ENCODE measurements at regions not wholly inside any gene's neighbourhood (a gene's known extent, or its start where the extent isn't known, plus 50 kb on each side); places are given as distances from the start of the nearest gene placed in this dataset.

DNA sequence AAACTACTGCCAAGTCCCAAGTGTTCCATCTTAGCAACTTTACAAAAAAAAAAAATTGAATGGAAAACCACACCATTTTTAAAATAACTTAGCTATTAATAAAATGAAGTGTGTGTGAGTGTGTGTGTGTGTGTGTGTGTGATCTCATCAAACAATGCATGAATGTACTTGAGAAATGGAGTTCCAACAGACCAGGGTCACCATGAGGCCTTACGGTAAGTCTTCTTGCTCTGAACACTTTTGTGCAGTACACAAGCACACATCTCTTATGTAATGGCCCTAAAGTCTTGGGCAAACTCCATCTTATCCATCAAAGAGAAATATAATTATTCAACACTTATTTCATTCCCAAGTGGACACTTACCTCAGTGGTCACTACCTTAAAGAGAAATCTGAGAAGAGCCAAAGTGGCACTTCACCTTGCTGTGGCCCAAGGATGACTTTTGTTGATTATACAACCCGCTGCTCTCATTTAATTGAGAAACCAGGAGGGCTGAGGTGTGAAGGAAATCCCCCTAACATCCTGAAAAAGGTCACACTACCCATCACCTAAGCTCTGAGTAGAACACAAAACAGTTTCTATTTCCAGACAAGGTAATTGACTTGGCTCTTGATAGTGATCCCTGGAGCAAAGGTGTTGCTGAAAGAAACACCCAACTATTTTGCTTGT lies 96.5 kb upstream of the PRDX4 start:
- TF ChIP-seq EZH2 (IDR thresholded peaks at IDR 0.05; ENCODE audit: insufficient read depth, poor library complexity, severe bottlenecking), result no peak
- no peak for TF ChIP-seq EZH2phosphoT487 (IDR thresholded peaks at IDR 0.05; ENCODE audit: insufficient read depth, low read depth)

Measured in GM23248 (cell line).